ENCODE measurements at regions not wholly inside any gene's neighbourhood (a gene's known extent, or its start where the extent isn't known, plus 50 kb on each side); places are given as distances from the start of the nearest gene placed in this dataset.

DNA sequence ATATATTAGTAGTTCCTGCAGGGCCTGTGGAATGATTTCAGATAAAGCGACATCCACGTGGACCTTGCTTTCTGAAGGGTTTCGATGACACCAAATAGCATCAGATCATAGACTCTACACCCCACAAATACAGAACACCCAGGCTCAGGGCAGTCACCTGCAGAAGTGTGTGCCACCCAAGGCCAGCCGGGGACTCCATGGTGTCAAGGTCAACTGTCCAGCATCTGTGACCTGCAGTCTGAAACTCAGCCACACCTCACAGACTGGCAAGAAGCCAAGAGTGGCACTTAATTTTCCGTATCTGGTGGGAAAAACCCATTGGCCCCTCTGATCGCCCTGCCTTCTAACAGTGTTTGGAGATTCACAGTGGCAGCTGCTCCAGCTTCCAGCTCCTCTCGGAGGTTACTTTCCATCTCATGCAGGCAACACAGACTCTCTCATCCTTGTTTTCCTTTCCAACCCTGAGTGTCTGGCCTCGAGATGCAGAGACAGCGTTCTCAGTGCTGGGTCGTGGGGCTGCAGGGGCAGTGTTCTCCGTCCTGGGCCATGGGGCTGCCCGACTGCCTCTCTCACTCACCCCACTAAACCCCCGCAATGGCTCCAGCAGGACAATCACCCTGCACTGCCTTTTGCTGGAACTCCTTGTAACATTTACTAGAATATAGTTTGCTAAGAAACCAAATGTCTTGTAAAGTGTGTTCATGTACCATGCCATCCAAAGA is 221.9 kb downstream of the IRX2 start:
- DNase-seq, result no peak

GRCh38 chr5:2525351-2525750 is 226.1 kb downstream of the IRX2 start:
- no peak for DNase-seq

DNA sequence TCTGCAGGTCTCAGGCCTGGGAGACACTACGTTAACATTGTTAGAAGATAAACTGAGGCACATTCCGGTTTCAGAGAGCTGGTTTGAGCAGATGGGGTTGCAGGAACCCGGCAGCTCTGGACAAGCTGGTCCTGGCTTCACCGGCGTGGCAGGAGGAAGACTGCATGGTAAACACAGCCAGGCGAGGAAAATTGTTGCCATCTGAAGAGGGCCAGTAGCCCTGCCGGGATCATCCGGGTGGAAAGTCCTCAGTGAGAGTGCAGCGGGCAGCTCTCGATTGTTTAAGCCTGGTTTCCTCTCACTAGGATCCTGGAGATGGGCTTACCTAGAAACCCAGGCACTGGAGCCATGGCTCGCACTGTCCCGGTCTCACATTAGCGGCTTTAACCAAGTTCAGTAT is 226.9 kb downstream of the IRX2 start:
- no peak for DNase-seq

DNA sequence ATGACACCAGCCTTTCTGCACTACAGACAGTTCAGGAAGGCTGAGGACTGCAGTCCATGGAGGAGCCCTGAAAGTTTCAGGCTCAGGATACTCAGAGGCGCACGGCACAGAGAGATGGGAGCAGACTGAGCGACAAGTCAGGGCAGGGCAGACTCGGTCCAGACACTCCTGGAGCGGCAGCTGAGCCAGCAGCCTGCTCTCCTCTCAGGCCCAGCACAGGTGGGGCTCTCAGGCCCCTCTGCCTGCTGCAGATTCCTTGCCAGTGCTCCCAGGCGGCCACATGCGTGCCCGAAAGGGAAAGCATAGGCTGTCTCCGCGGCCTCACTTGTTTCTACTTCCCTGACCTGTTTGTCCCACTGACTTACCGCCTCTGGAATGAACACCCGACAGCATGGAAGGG is 228.3 kb downstream of the IRX2 start:
- no peak for DNase-seq

GRCh38 chr5:2522372-2522771 is 229.1 kb downstream of the IRX2 start:
- no peak for DNase-seq

DNA sequence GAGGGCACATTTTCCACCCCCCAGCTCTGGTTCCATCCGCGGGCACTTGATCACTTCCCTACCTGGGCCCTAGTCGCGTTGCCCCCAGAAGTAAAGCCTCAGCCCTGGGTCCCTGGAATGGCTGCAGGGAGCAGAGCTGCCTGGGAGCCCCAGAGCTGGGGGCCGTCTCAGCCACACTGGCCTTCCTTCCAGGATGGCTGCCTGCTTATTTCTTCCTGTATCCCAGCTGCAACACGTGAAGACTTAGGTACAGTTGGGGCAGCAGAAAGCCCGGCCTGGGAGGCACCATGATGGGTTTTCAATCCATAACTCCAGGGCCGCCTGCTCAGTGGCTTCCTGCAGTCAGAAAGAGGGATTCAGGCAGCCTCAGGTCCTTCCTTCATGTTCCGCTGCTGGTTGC is 232.3 kb downstream of the IRX2 start:
- DNase-seq, result no peak

DNA sequence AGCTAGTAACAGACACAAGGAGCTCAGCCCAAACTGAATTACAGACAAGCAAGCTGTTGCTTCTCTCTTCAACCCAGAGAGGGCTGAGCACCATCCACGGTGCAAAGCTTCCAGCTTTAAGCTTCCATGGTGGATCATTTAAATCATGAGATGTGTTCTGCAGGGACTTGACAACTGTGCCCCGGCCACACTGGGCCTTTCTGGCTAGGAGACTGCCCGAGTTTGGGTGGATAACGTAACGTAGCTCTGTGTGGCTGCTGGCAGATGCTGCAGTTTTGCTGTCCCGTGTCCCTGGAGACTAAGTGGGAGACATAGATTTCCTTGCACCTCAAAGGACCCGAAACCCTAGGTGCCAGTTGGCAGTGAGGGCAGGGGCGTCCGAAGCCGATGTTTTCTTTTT is 234.0 kb downstream of the IRX2 start:
- no peak for DNase-seq

- no peak for DNase-seq
Measured at GRCh38 chr5:2515180-2515764, 236.2 kb downstream of the IRX2 start.

GRCh38 chr5:2514484-2514883 is 237.0 kb downstream of the IRX2 start:
- no peak for DNase-seq

DNA sequence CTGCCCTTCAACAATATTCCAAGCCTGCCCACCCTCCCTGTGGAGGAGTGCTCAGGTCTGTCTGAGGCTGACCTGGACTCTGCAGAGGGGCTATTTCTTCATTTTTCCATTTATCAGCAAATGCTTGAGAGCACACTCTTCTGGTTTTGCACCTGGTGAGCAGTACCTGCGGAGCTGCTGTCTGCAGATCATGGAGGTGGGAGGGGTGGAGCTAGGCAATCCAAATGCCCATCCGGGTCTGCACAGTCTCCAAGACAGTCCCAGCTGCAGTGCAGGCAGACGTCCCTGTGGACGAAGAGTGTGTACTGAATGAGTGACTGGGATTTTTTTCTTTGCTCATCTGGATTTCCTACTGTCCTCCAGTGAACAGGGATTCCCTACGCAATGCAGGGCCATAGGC is 239.8 kb downstream of the IRX2 start:
- no peak for DNase-seq

- no peak for DNase-seq
Measured at GRCh38 chr5:2511126-2511525, 240.4 kb downstream of the IRX2 start.

GRCh38 chr5:2509527-2509926 is 241.9 kb downstream of the IRX2 start:
- DNase-seq, result no peak

GRCh38 chr5:2508514-2508913 is 243.0 kb downstream of the IRX2 start:
- DNase-seq, result no peak

DNA sequence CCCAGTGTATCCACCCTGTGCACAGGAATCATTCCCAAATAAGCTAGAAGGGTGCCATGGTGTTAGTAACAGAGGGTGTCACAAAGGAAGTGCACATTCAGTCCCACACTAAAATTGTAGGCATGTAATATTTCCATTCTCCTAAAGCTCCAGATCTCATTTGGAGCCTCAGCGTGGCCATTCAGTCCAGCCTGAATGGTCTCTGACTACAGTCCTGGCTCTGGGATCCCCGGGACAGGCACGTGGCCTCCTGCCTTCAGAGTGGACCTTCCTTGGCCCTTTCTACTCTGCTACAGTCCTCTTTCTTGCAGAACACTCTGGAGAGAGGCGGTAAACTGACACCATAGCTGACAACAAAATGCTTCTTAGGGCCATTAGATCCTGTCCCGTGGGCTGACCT is 243.9 kb downstream of the IRX2 start:
- no peak for DNase-seq

GRCh38 chr5:2506603-2507002 is 244.9 kb downstream of the IRX2 start:
- no peak for DNase-seq

GRCh38 chr5:2505217-2505616 is 246.3 kb downstream of the IRX2 start:
- DNase-seq, result no peak

- no peak for DNase-seq
Measured at GRCh38 chr5:2502970-2503594, 248.4 kb downstream of the IRX2 start.

DNA sequence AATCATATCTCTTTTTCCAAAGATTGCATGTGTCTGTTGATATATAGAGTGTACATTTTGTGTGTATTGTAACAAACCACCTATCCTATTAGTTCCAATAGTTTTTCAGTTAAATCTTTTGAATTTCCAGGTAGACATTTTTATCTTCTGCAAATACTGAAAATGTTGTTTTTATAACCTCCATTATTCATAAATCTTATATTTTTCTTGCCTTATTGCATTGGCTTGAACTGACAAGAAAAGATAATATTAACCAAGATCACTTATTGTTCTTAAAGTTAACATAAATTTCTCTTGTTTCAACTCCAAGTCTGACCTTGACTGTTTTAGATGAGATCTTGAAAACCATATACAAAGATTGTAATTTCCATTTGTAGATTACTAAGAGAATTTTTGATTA is 251.6 kb downstream of the IRX2 start:
- no peak for DNase-seq

DNA sequence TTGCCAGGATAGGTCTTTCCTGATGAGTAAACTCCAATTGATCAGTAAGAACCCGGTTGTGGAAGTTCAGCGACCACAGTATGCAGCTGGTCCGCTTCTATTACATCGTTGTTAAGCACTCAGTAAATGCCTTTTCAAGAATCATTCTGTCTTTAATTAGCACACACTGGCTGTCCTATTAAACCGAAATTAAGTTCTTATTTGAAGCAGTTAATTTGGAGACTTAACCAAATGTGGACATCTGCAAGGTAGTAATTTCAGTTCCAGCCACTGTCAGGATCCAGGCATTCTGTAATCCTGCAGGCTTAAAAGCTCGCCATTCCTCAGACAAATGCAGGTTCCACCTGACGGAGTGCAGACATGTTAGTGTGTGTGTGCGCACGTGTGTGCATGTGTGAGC is 254.6 kb downstream of the IRX2 start:
- DNase-seq, result no peak

- no peak for DNase-seq
Measured at GRCh38 chr5:2496126-2496525, 255.4 kb downstream of the IRX2 start.

GRCh38 chr5:2493356-2493755 is 258.1 kb downstream of the IRX2 start:
- DNase-seq, result no peak

GRCh38 chr5:2492476-2492875 is 259.0 kb downstream of the IRX2 start:
- no peak for DNase-seq

- no peak for DNase-seq
Measured at GRCh38 chr5:2491846-2492245, 259.6 kb downstream of the IRX2 start.

DNA sequence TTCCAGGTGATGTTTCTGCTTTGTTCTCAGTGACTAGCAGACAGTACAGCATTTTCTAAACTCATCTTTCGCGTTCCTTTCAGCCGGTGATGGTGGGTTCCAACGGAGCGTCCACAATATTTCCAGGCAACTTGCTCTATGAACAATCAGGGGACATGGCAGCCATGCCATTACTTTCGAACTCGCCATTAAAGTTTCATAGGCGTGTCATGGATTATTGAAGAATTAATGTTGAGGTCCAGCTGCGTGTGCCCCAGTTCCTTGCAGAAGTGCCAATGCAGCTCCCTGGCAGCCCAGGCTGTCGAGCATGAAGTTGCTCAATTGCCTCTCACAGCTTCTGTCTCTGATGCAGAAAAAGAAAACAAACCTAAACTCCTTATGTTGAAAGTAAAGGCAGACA is 262.2 kb downstream of the IRX2 start:
- no peak for DNase-seq

GRCh38 chr5:2488593-2488992 is 262.9 kb downstream of the IRX2 start:
- no peak for DNase-seq

Data from NCI-H510A (cell line).